ENCODE measurements at regions not wholly inside any gene's neighbourhood (a gene's known extent, or its start where the extent isn't known, plus 50 kb on each side); places are given as distances from the start of the nearest gene placed in this dataset.

GRCh38 chr6:53399027-53399344 lies 50.2 kb upstream of the ELOVL5 start:
- DNase-seq (ENCODE audit: low spot score in 2 of 2) (no peak), ATAC-seq (ENCODE audit: low read depth) (no peak)
- no peaks in the 10 kb centered on the region for H3K4me1 Mint-ChIP-seq
- no peak overlapping the region for H3K4me3 Mint-ChIP-seq
- H3K9me3 Mint-ChIP-seq: no peaks in the 10 kb centered on the region
- no peak overlapping the region for H3K27ac Mint-ChIP-seq
- no peaks in the 10 kb centered on the region for H3K27me3 Mint-ChIP-seq
- H3K36me3 Mint-ChIP-seq: no peaks in the 10 kb centered on the region

DNA sequence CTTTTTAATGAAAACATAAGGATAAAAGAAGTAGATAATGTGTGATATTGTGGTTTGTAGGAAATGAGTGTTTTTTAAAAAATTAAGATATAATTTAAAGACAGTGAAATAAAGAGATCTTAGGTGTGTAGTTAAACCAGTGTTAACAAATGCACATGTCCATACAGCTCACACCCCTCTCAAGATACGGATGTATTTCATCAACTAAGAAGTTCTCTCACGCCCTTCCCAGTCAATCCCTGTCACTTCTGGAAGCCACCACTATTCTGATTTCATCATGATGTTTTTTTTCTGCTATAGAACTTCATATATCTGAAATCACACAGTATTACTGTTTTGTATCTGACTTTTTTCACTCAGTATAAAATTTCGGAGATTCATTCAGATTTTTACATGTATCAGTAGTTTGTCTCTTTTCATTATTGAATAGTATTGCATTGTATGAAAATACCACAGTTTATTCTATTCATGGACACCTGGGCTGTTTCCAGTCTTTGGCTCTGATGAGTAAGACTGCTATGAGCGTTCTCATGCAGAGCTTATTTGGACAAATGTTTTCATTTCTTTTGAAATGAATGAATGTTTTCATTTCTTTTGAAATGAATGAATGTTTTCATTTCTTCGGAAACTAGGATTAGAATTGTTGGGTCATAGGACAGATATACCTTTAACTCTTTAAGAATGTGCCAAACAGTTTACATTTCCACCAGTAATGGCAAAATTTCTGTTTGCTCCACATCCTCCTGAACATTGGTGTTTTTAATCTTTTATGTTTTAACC lies 49.7 kb upstream of the ELOVL5 start:
- Mint-ChIP-seq H3K4me3 (no peak overlapping the region), H3K27me3 (no peaks in the 10 kb centered on the region), H3K36me3 (no peaks in the 10 kb centered on the region), H3K4me1 (no peaks in the 10 kb centered on the region), H3K9me3 (no peaks in the 10 kb centered on the region), H3K27ac (no peak overlapping the region)
- DNase-seq (ENCODE audit: low spot score in 2 of 2) (no peak), ATAC-seq (ENCODE audit: low read depth) (no peak)

Measured in memory B cell (primary cell).